Uterus (tissue), 2 donors: ENCODE measurements at regions not wholly inside any gene's neighbourhood (a gene's known extent, or its start where the extent isn't known, plus 50 kb on each side); places are given as distances from the start of the nearest gene placed in this dataset.

ENCODE experiments used
- POLR2A ChIP-seq, 2 donors: fragments of 450-650 bp; IDR thresholded peaks; one replicate each; pipeline ENCODE4 v1.6.1; 2016; ENCODE audit warnings: antibody characterized with exemption in 2 of 2, mild to moderate bottlenecking in 1 of 2, moderate library complexity in 1 of 2
- TF ChIP-seq, protein P1 (sequence below), 4 experiments: fragments of 200-600 bp in 2 of 4; fragments of 450-650 bp in 2 of 4; sonication (generic) in 2 of 4; IDR thresholded peaks; one replicate each; pipeline ENCODE4 v1.5.1; 2016 to 2019; ENCODE audit warnings: antibody characterized with exemption in 4 of 4, mild to moderate bottlenecking in 2 of 4, moderate library complexity in 1 of 4

DNA sequence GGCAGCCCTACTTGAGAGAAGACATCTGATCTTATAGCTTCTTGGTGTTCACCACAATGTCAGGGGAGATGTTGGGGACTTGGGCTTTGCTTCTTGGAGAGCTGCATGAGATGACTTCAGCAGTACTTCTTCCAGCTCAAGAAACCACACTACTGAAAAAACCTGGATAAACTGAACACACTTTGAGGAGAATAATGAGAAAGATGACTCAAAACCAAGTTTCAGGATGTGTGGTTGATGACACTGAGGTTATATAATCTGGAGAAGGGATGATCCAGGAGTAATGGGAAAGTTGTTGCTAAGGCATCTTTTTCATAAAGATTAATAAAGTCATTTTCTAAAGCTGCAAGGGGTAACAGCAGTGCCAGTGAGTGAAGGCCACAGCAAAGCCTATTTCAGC lies 58.4 kb upstream of the PNPLA4 start:
- TF ChIP-seq, protein P1, sequence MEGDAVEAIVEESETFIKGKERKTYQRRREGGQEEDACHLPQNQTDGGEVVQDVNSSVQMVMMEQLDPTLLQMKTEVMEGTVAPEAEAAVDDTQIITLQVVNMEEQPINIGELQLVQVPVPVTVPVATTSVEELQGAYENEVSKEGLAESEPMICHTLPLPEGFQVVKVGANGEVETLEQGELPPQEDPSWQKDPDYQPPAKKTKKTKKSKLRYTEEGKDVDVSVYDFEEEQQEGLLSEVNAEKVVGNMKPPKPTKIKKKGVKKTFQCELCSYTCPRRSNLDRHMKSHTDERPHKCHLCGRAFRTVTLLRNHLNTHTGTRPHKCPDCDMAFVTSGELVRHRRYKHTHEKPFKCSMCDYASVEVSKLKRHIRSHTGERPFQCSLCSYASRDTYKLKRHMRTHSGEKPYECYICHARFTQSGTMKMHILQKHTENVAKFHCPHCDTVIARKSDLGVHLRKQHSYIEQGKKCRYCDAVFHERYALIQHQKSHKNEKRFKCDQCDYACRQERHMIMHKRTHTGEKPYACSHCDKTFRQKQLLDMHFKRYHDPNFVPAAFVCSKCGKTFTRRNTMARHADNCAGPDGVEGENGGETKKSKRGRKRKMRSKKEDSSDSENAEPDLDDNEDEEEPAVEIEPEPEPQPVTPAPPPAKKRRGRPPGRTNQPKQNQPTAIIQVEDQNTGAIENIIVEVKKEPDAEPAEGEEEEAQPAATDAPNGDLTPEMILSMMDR (IDR thresholded peaks at IDR 0.05), result no peak
- no peak for TF ChIP-seq POLR2A (IDR thresholded peaks at IDR 0.05)
